BLaER1 treated with 17β-estradiol and CSF1 and Interleukin-3, amounts not matched to agents 10 nM and 100 nM (cell line): ENCODE measurements at regions not wholly inside any gene's neighbourhood (a gene's known extent, or its start where the extent isn't known, plus 50 kb on each side); places are given as distances from the start of the nearest gene placed in this dataset.
A peak's percentile ranks its signal among the peaks of the same experiment; 100 is the strongest.

Experiments used
- H3K27ac ChIP-seq, 11 experiments: shearing (Covaris generic); formaldehyde crosslinking; 2 replicates each; pipeline ENCODE4 v1.8.1; 2022
- H3K27me3 ChIP-seq, 11 experiments: shearing (Covaris generic); formaldehyde crosslinking; 2 replicates each; pipeline ENCODE4 v1.8.1; 2022
- H3K36me3 ChIP-seq, 11 experiments: shearing (Covaris generic); formaldehyde crosslinking; 2 replicates each; pipeline ENCODE4 v1.8.1; 2022
- H3K4me1 ChIP-seq, 10 experiments: shearing (Covaris generic); formaldehyde crosslinking; 2 replicates each; pipeline ENCODE4 v1.8.1; 2022
- H3K4me2 ChIP-seq, 11 experiments: shearing (Covaris generic); formaldehyde crosslinking; 2 replicates each; pipeline ENCODE4 v1.8.1; 2022
- H3K4me3 ChIP-seq, 10 experiments: shearing (Covaris generic); formaldehyde crosslinking; 2 replicates each; pipeline ENCODE4 v1.8.1; 2022
- H3K9ac ChIP-seq, 11 experiments: shearing (Covaris generic); formaldehyde crosslinking; 2 replicates each; pipeline ENCODE4 v1.8.1; 2022
- H3K9me3 ChIP-seq, 11 experiments: shearing (Covaris generic); formaldehyde crosslinking; replicated peaks in 1 of 11; 2 replicates each; pipeline ENCODE4 v1.8.1; 2022
- H4K20me1 ChIP-seq, 11 experiments: shearing (Covaris generic); formaldehyde crosslinking; 2 replicates each; pipeline ENCODE4 v1.8.1; 2022
- Cebpa-rat ChIP-seq, 11 experiments: shearing (Covaris generic); IDR thresholded peaks; 2 replicates each; pipeline ENCODE4 v1.8.1; 2022

DNA sequence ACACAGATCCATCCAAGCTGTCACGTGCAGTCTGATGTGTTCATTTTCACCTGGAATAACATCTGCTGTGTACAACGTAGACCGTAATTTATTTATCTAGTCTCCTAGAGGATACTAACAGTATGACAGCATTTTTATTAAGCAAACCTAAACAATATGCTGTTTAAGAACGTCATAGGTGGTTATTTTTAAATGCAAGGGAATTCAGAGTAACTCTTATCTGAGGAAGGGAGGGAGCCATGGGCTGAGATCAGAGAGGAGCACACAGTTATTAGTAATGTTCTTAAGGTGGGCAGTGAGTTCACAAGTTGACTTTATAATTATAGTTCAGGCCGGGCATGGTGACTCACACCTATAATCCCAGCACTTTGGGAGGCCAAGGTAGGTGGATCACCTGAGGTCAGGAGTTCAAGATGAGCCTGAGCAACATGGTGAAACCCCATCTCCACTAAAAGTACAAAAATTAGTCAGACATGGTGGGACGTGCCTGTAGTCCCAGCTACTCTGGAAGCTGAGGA lies 193.6 kb downstream of the UACA start:
- Histone ChIP-seq H3K9me3 (peaks cover 6 to 14% (median 9%) of the 10 kb centered on the region in 11 experiments; a peak in 15 of 22 replicates), H3K4me2 (no peak overlapping the region), H3K36me3 (no peaks in the 10 kb centered on the region), H3K27me3 (peaks cover 0 to 7% (median 4%) of the 10 kb centered on the region in 11 experiments; a peak in 2 of 22 replicates), H3K4me3 (no peak overlapping the region), H4K20me1 (no peaks in the 10 kb centered on the region), H3K9ac (no peak overlapping the region), H3K27ac (no peak overlapping the region), H3K4me1 (peaks cover 0 to 9% (median 7%) of the 10 kb centered on the region in 10 experiments; a peak in 11 of 20 replicates)
- TF ChIP-seq Cebpa-rat (IDR thresholded peaks at IDR 0.05) = no peak

- H3K4me1 ChIP-seq = peaks cover 0 to 9% (median 7%) of the 10 kb centered on the region in 10 experiments; a peak in 11 of 20 replicates
- peaks cover 2 to 8% (median 3%) of the 10 kb centered on the region in 11 experiments; a peak in 14 of 22 replicates for H3K9me3 ChIP-seq
- no peak overlapping the region for H3K4me3 ChIP-seq
- no peak overlapping the region for H3K27ac ChIP-seq
- no peak for TF ChIP-seq Cebpa-rat (IDR thresholded peaks at IDR 0.05)
- H4K20me1 ChIP-seq = no peaks in the 10 kb centered on the region
- H3K36me3 ChIP-seq = no peaks in the 10 kb centered on the region
- no peak overlapping the region for H3K9ac ChIP-seq
- H3K27me3 ChIP-seq = peaks cover 0 to 7% (median 4%) of the 10 kb centered on the region in 11 experiments; a peak in 2 of 22 replicates
- H3K4me2 ChIP-seq = no peak overlapping the region
Observed at GRCh38 chr15:70569091-70569713, 194.2 kb downstream of the UACA start.

- H3K4me1 ChIP-seq = peaks cover 0 to 9% (median 7%) of the 10 kb centered on the region in 10 experiments; a peak in 11 of 20 replicates
- no peaks in the 10 kb centered on the region for H3K36me3 ChIP-seq
- no peaks in the 10 kb centered on the region; a peak in 1 of 22 replicates for H4K20me1 ChIP-seq
- no peak overlapping the region for H3K4me2 ChIP-seq
- H3K9me3 ChIP-seq = no peaks in the 10 kb centered on the region
- H3K9ac ChIP-seq = no peak overlapping the region
- no peak overlapping the region for H3K4me3 ChIP-seq
- H3K27me3 ChIP-seq = peaks cover 0 to 15% (median 4%) of the 10 kb centered on the region in 11 experiments; a peak in 5 of 22 replicates
- H3K27ac ChIP-seq = no peak overlapping the region
- no peak for TF ChIP-seq Cebpa-rat (IDR thresholded peaks at IDR 0.05)
Observed at GRCh38 chr15:70566989-70567388, 196.4 kb downstream of the UACA start.

DNA sequence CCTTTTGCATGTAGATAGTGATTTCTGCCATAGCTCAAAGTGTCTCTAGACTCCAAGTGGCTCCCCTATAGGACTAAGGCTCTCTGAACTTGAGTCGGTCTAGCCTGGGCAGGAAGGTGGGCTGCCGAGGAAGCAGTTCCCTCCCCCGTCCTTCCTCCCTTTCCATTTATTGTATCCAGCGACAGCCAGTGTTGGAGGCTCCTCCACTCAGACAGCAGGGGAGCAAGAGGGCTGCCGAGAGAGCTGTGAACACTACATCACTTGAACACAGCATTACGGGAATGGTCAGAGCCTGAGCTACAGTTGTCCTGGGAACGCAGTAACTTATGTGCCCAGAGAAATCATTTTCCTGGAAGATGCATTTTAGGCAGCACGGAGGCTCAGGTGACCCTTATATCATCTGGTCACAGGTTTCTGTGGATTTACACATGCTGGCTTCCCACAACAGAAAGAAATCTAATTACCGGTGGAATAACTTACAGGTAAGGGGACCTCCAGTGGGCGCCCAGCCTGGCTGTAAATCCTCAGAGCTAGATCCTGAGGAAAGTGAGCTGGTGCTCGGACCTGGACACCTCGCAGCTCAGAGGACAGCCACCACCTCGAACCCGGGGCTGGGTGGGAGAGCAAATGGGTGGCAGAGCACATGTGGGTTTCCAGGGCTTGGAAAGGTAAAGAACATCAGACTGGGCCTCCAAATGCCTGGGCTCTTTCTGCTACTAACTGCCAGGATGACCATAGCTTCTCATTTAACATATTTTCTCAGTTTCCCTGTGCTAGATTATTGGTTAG lies 197.1 kb downstream of the UACA start:
- no peak for TF ChIP-seq Cebpa-rat (IDR thresholded peaks at IDR 0.05)
- no peak overlapping the region for H3K27ac ChIP-seq
- no peaks in the 10 kb centered on the region for H3K36me3 ChIP-seq
- peak overlapping the region in 9 of 11 experiments; percentile 24 to 54 (median 36); a peak in 17 of 22 replicates for H3K4me2 ChIP-seq
- H3K27me3 ChIP-seq = peaks cover 0 to 15% (median 4%) of the 10 kb centered on the region in 11 experiments; a peak in 5 of 22 replicates
- H3K4me1 ChIP-seq = peaks cover 0 to 9% (median 7%) of the 10 kb centered on the region in 10 experiments; a peak in 11 of 20 replicates
- no peak overlapping the region for H3K4me3 ChIP-seq
- H3K9me3 ChIP-seq = no peaks in the 10 kb centered on the region
- H4K20me1 ChIP-seq = no peaks in the 10 kb centered on the region; a peak in 1 of 22 replicates
- H3K9ac ChIP-seq = no peak overlapping the region

DNA sequence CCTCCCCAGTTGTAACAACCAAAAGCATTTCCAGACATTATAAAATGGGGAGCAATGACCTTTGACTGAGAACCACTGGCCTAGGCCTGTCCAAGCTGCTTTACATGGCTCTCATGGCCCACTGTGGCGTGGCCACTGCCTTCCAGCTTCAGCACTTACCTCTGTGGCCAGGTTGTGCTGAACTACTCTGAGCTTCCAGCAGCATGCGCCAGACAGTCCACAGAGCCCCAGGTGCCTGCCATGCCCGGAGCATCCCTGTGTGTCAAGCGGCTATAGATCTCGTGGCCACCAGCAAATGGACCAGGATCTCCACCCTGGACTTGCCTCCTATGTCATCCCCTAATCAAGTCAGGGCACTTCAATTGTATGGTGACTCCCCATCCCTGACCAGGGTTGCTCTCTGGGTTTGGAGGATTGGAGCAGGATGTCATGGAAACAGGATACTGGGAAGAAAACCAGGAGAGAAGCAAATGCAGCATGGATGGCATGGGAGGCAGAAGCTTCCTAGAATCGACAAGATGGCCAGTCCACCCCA lies 199.7 kb downstream of the UACA start:
- no peak overlapping the region for H3K27ac ChIP-seq
- no peak overlapping the region for H3K4me2 ChIP-seq
- H4K20me1 ChIP-seq = no peaks in the 10 kb centered on the region; a peak in 1 of 22 replicates
- peaks cover 18 to 26% (median 23%) of the 10 kb centered on the region in 10 experiments for H3K4me1 ChIP-seq
- no peaks in the 10 kb centered on the region for H3K36me3 ChIP-seq
- H3K9ac ChIP-seq = no peak overlapping the region
- TF ChIP-seq Cebpa-rat (IDR thresholded peaks at IDR 0.05) = no peak
- peaks cover 0 to 16% (median 4%) of the 10 kb centered on the region in 11 experiments; a peak in 5 of 22 replicates for H3K27me3 ChIP-seq
- H3K4me3 ChIP-seq = no peak overlapping the region
- no peaks in the 10 kb centered on the region for H3K9me3 ChIP-seq

- H3K27me3 ChIP-seq = peaks cover 0 to 24% (median 5%) of the 10 kb centered on the region in 11 experiments; a peak in 7 of 22 replicates
- peaks cover 23 to 29% (median 26%) of the 10 kb centered on the region in 10 experiments for H3K4me1 ChIP-seq
- no peak overlapping the region for H3K9ac ChIP-seq
- no peak overlapping the region for H3K4me2 ChIP-seq
- no peak overlapping the region for H3K4me3 ChIP-seq
- H3K9me3 ChIP-seq = no peaks in the 10 kb centered on the region
- no peaks in the 10 kb centered on the region; a peak in 1 of 22 replicates for H4K20me1 ChIP-seq
- no peak overlapping the region for H3K27ac ChIP-seq
- H3K36me3 ChIP-seq = no peaks in the 10 kb centered on the region
- TF ChIP-seq Cebpa-rat (IDR thresholded peaks at IDR 0.05) = no peak
Observed at GRCh38 chr15:70562906-70563305, 200.5 kb downstream of the UACA start.

- Histone ChIP-seq H3K36me3 (no peaks in the 10 kb centered on the region), H3K9ac (no peak overlapping the region), H3K27ac (no peak overlapping the region), H3K4me1 (peaks cover 23 to 29% (median 26%) of the 10 kb centered on the region in 10 experiments), H3K4me3 (no peak overlapping the region), H4K20me1 (no peaks in the 10 kb centered on the region; a peak in 1 of 22 replicates), H3K27me3 (peaks cover 0 to 34% (median 6%) of the 10 kb centered on the region in 11 experiments; a peak in 8 of 22 replicates), H3K4me2 (no peak overlapping the region), H3K9me3 (no peaks in the 10 kb centered on the region)
- no peak for TF ChIP-seq Cebpa-rat (IDR thresholded peaks at IDR 0.05)
Observed at GRCh38 chr15:70561885-70562284, 201.5 kb downstream of the UACA start.

GRCh38 chr15:70560617-70561328 lies 202.6 kb downstream of the UACA start:
- Histone ChIP-seq H3K27ac (no peak overlapping the region), H3K4me1 (peaks cover 20 to 30% (median 24%) of the 10 kb centered on the region in 10 experiments), H3K4me2 (peak overlapping the region in 2 of 11 experiments; percentile 90 to 91; a peak in 4 of 22 replicates), H3K9me3 (no peaks in the 10 kb centered on the region), H3K4me3 (no peak overlapping the region), H3K36me3 (no peaks in the 10 kb centered on the region), H4K20me1 (peaks cover 0 to 5% (median 0%) of the 10 kb centered on the region in 11 experiments; a peak in 1 of 22 replicates), H3K27me3 (peaks cover 0 to 39% (median 0%) of the 10 kb centered on the region in 11 experiments; a peak in 7 of 22 replicates), H3K9ac (no peak overlapping the region)
- TF ChIP-seq Cebpa-rat (IDR thresholded peaks at IDR 0.05) = no peak
